Right lobe of liver (tissue), 4 donors: ENCODE measurements at regions not wholly inside any gene's neighbourhood (a gene's known extent, or its start where the extent isn't known, plus 50 kb on each side); places are given as distances from the start of the nearest gene placed in this dataset.

ENCODE experiments used
- CTCF ChIP-seq, 4 donors: fragments of 200-600 bp in 3 of 4; fragments of 450-650 bp in 1 of 4; IDR thresholded peaks; one replicate each; pipeline versions ENCODE4 v1.5.1 to v1.8.0; 2016 to 2022; ENCODE audit warnings: antibody characterized with exemption in 4 of 4, mild to moderate bottlenecking in 2 of 4
- POLR2A ChIP-seq: fragments of 450-650 bp; IDR thresholded peaks from one replicate; pipeline ENCODE4 v1.6.1; 2017; ENCODE audit warnings: antibody characterized with exemption, mild to moderate bottlenecking
- donor health status: DM: no; HTN: no; CAD: no.
- donor health status: DM: no; HTN: no; CAD: no.
- donor health status: DM: no; HTN: yes; CAD: no.

- no peak for TF ChIP-seq CTCF (IDR thresholded peaks at IDR 0.05)
- TF ChIP-seq POLR2A = no peak
These were observed 216.2 kb downstream of the HS3ST3A1 start for GRCh38 chr17:13385481-13385911.
